ENCODE measurements at regions not wholly inside any gene's neighbourhood (a gene's known extent, or its start where the extent isn't known, plus 50 kb on each side); places are given as distances from the start of the nearest gene placed in this dataset.

GRCh38 chr2:79272616-79273015, 113.1 kb upstream of the REG3A start:
- Mint-ChIP-seq H3K9me3 (peaks cover 21% of the 10 kb centered on the region), H3K27me3 (ENCODE audit: insufficient read depth) (no peaks in the 10 kb centered on the region), H3K4me3 (no peak overlapping the region), H3K4me1 (peaks cover 20% of the 10 kb centered on the region), H3K27ac (no peak overlapping the region), H3K36me3 (ENCODE audit: low read depth) (no peaks in the 10 kb centered on the region)
- peaks cover 11% of the 10 kb centered on the region for H3K4me1 ChIP-seq (ENCODE audit: control insufficient read depth, insufficient read depth, low read length)
- DNase-seq: no peak
- H3K27me3 ChIP-seq (ENCODE audit: control insufficient read depth, insufficient read depth, low read length, poor library complexity, severe bottlenecking): no peaks in the 10 kb centered on the region
- no peak overlapping the region for H3K4me3 ChIP-seq (ENCODE audit: low read length)
- peaks cover 19% of the 10 kb centered on the region for H3K9me3 ChIP-seq (ENCODE audit: control insufficient read depth, low read length)
- H3K27ac ChIP-seq (ENCODE audit: low read depth, low read length): no peak overlapping the region
- H3K36me3 ChIP-seq (ENCODE audit: control insufficient read depth, insufficient read depth, low read length): peaks cover 3% of the 10 kb centered on the region
- H3K9ac ChIP-seq (ENCODE audit: extremely low read depth, low read length, poor library complexity, severe bottlenecking): no peak overlapping the region
- TF ChIP-seq CTCF (conservative IDR thresholded peaks at IDR 0.05): no peak

DNA sequence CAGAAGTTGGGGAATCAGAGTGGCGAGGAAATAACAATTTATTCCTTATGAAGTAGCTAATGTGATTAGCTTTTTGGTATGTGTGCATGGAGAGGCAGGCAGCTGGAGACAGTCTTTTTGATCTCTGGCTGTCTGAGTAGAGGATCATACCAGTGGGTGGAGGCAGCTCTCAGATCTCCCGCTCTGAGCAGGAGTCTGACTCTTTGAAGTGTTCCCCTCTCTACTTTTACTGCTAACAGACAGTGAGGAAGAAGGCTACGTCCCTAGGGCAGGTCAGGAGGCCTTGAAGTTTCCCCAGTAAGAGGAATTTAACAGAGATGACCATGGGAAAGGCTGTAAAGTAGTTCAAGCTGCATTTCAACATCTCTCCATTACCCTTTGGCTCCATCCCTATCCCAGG, 111.9 kb upstream of the REG3A start:
- TF ChIP-seq CTCF (conservative IDR thresholded peaks at IDR 0.05): no peak
- Histone ChIP-seq H3K36me3 (ENCODE audit: control insufficient read depth, insufficient read depth, low read length) (peaks cover 3% of the 10 kb centered on the region), H3K27ac (ENCODE audit: low read depth, low read length) (no peak overlapping the region), H3K27me3 (ENCODE audit: control insufficient read depth, insufficient read depth, low read length, poor library complexity, severe bottlenecking) (no peaks in the 10 kb centered on the region), H3K9ac (ENCODE audit: extremely low read depth, low read length, poor library complexity, severe bottlenecking) (no peak overlapping the region), H3K9me3 (ENCODE audit: control insufficient read depth, low read length) (peaks cover 19% of the 10 kb centered on the region), H3K4me1 (ENCODE audit: control insufficient read depth, insufficient read depth, low read length) (peaks cover 7% of the 10 kb centered on the region), H3K4me3 (ENCODE audit: low read length) (peak overlapping the region; percentile 60)
- Mint-ChIP-seq H3K4me1 (peaks cover 14% of the 10 kb centered on the region), H3K9me3 (peaks cover 21% of the 10 kb centered on the region), H3K36me3 (ENCODE audit: low read depth) (no peaks in the 10 kb centered on the region), H3K27me3 (ENCODE audit: insufficient read depth) (no peaks in the 10 kb centered on the region), H3K27ac (no peak overlapping the region), H3K4me3 (no peak overlapping the region)
- no peak for DNase-seq
- WGBS, 2 experiments (ENCODE audit: insufficient coverage in 1 of 2, insufficient read length in 1 of 2): 95 to 100% methylated on average over 1 to 3 of the region's 3 CpGs

DNA sequence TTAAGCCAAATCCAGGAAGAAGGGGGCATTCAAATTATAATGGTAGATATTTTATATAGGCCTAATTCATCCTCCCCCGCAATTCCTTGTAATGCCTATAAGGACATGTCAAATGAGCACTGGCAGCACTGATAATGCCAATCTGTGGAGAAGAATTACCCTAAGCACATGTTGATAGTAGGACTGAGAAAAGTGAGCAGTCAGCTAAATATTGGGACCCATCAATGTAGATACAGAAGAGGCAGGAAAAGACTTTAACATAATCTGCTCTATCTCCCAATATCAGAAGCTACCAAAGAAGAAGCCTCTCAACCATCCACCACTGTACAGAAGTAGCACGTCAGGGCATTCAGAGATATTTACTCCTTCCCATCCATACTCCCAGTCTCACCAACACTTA, 101.3 kb upstream of the REG3A start:
- peaks cover 3% of the 10 kb centered on the region for H3K9me3 Mint-ChIP-seq
- H3K36me3 ChIP-seq (ENCODE audit: control insufficient read depth, insufficient read depth, low read length): no peaks in the 10 kb centered on the region
- no peaks in the 10 kb centered on the region for H3K4me1 ChIP-seq (ENCODE audit: control insufficient read depth, insufficient read depth, low read length)
- no peak overlapping the region for H3K4me3 Mint-ChIP-seq
- H3K4me1 Mint-ChIP-seq: peaks cover 5% of the 10 kb centered on the region
- no peak overlapping the region for H3K9ac ChIP-seq (ENCODE audit: extremely low read depth, low read length, poor library complexity, severe bottlenecking)
- H3K36me3 Mint-ChIP-seq (ENCODE audit: low read depth): no peaks in the 10 kb centered on the region
- H3K4me3 ChIP-seq (ENCODE audit: low read length): no peak overlapping the region
- no peak overlapping the region for H3K27ac Mint-ChIP-seq
- no peak overlapping the region for H3K27ac ChIP-seq (ENCODE audit: low read depth, low read length)
- H3K27me3 ChIP-seq (ENCODE audit: control insufficient read depth, insufficient read depth, low read length, poor library complexity, severe bottlenecking): no peaks in the 10 kb centered on the region
- 95% methylated on average over 2 of the region's 2 CpGs; no CpG with 5 or more reads in 1 of the 2 experiments for WGBS, 2 experiments (ENCODE audit: insufficient coverage in 1 of 2, insufficient read length in 1 of 2)
- no peaks in the 10 kb centered on the region for H3K27me3 Mint-ChIP-seq (ENCODE audit: insufficient read depth)
- no peaks in the 10 kb centered on the region for H3K9me3 ChIP-seq (ENCODE audit: control insufficient read depth, low read length)
- no peak for DNase-seq
- no peak for TF ChIP-seq CTCF (conservative IDR thresholded peaks at IDR 0.05)
